ENCODE measurements at regions not wholly inside any gene's neighbourhood (a gene's known extent, or its start where the extent isn't known, plus 50 kb on each side); places are given as distances from the start of the nearest gene placed in this dataset.
"Not testable (repeated sequence)": the region's sequence is repeated elsewhere in the genome, so short reads cannot be mapped to it uniquely, and the experiment has no call there.

GRCh38 chr5:74521401-74521800 is 119.1 kb downstream of the ENC1 start:
- no peak for TF ChIP-seq CTCF (IDR thresholded peaks at IDR 0.05; ENCODE audit: low read length, missing control alignments)

GRCh38 chr5:74519679-74520078 is 120.8 kb downstream of the ENC1 start:
- no peak overlapping the region for H3K4me3 ChIP-seq (replicated peaks; ENCODE audit: low read depth, low read length)
- TF ChIP-seq CTCF (IDR thresholded peaks at IDR 0.05; ENCODE audit: low read length, missing control alignments) = no peak
- DNase-seq (ENCODE audit: low read depth) = no peak

More at GRCh38 chr5:74521401-74521800, 119.1 kb downstream of the ENC1 start:
- no peak for DNase-seq (ENCODE audit: low read depth)
- H3K4me3 ChIP-seq (replicated peaks; ENCODE audit: low read depth, low read length) = no peak overlapping the region

- no peak overlapping the region for H3K4me3 ChIP-seq (replicated peaks; ENCODE audit: low read depth, low read length)
- no peak for DNase-seq (ENCODE audit: low read depth)
- TF ChIP-seq CTCF (IDR thresholded peaks at IDR 0.05; ENCODE audit: low read length, missing control alignments) = no peak
Observed at GRCh38 chr5:74519161-74519571, 121.4 kb downstream of the ENC1 start.

GRCh38 chr5:74517700-74518099 is 122.8 kb downstream of the ENC1 start:
- H3K4me3 ChIP-seq (replicated peaks; ENCODE audit: low read depth, low read length) = no peak overlapping the region
- peak; percentile 65 for DNase-seq (ENCODE audit: low read depth)
- no peak for TF ChIP-seq CTCF (IDR thresholded peaks at IDR 0.05; ENCODE audit: low read length, missing control alignments)

GRCh38 chr5:74516211-74516636 is 124.3 kb downstream of the ENC1 start:
- no peak for DNase-seq (ENCODE audit: low read depth)
- no peak for TF ChIP-seq CTCF (IDR thresholded peaks at IDR 0.05; ENCODE audit: low read length, missing control alignments)
- no peak overlapping the region for H3K4me3 ChIP-seq (replicated peaks; ENCODE audit: low read depth, low read length)

- no peak for DNase-seq (ENCODE audit: low read depth)
- no peak for TF ChIP-seq CTCF (IDR thresholded peaks at IDR 0.05; ENCODE audit: low read length, missing control alignments)
Observed at GRCh38 chr5:74514888-74515551, 125.5 kb downstream of the ENC1 start.

GRCh38 chr5:74511770-74512169 is 128.8 kb downstream of the ENC1 start:
- not testable (repeated sequence) for DNase-seq (ENCODE audit: low read depth); H3K4me3 ChIP-seq (replicated peaks; ENCODE audit: low read depth, low read length)

More at GRCh38 chr5:74514888-74515551, 125.5 kb downstream of the ENC1 start:
- no peak overlapping the region for H3K4me3 ChIP-seq (replicated peaks; ENCODE audit: low read depth, low read length)
